K562 (cell line): ENCODE measurements at regions not wholly inside any gene's neighbourhood (a gene's known extent, or its start where the extent isn't known, plus 50 kb on each side); places are given as distances from the start of the nearest gene placed in this dataset.

Source experiments
- ARID1B ChIP-seq: fragments of 450-650 bp; IDR thresholded peaks from 2 replicates; pipeline ENCODE4 v1.6.1; 2016; ENCODE audit warnings: antibody characterized with exemption, mild to moderate bottlenecking, inconsistent platforms
- BCOR ChIP-seq: fragments of 450-650 bp; IDR thresholded peaks from 2 replicates; pipeline ENCODE4 v1.6.1; 2016
- FOXP1 ChIP-seq: sonication (generic); formaldehyde crosslinking; IDR thresholded peaks from 2 replicates; pipeline ENCODE4 v1.8.0; 2022; ENCODE audit warnings: mild to moderate bottlenecking, missing genetic modification reagents
- HDAC1 ChIP-seq, 2 experiments: fragments of 450-650 bp; IDR thresholded peaks; 2 replicates each; pipeline ENCODE4 v1.6.1; 2016 to 2017; ENCODE audit warnings: inconsistent platforms in 1 of 2, mild to moderate bottlenecking in 1 of 2, moderate library complexity in 1 of 2
- KAT8 ChIP-seq: fragments of 450-650 bp; IDR thresholded peaks from 2 replicates; pipeline ENCODE4 v1.6.1; 2016; ENCODE audit warnings: low read depth, mild to moderate bottlenecking
- L3MBTL2 ChIP-seq: fragments of 450-650 bp; IDR thresholded peaks from 2 replicates; pipeline ENCODE4 v1.6.1; 2016; ENCODE audit warnings: mild to moderate bottlenecking, moderate library complexity
- LARP7 ChIP-seq: fragments of 450-650 bp; IDR thresholded peaks from 2 replicates; pipeline ENCODE4 v1.6.1; 2016
- NFIC ChIP-seq: fragments of 450-650 bp; IDR thresholded peaks from 2 replicates; pipeline ENCODE4 v1.6.1; 2017; ENCODE audit warnings: mild to moderate bottlenecking, inconsistent platforms
- POLR2A ChIP-seq: fragments of 450-650 bp; conservative IDR thresholded peaks from 2 replicates; pipeline ENCODE4 v1.6.1; 2016
- RCOR1 ChIP-seq, 2 experiments: IDR thresholded peaks; 2 replicates each; pipeline ENCODE4 v1.6.1; 2012; ENCODE audit warnings: low read depth in 2 of 2, low read length in 2 of 2, borderline replicate concordance in 1 of 2, improper control_type of control experiment in 1 of 2
- SMARCA4 ChIP-seq: fragments of 450-650 bp; IDR thresholded peaks from 2 replicates; pipeline ENCODE4 v1.6.1; 2016
- SMARCC2 ChIP-seq: fragments of 450-650 bp; IDR thresholded peaks from 2 replicates; pipeline ENCODE4 v1.6.1; 2017; ENCODE audit warnings: antibody characterized with exemption, moderate library complexity, mild to moderate bottlenecking, low read depth
- SMARCE1 ChIP-seq: fragments of 450-650 bp; IDR thresholded peaks from 2 replicates; pipeline ENCODE4 v1.7.1; 2016; ENCODE audit warnings: mild to moderate bottlenecking
- TEAD4 ChIP-seq, 2 experiments: sonication (generic) in 1 of 2; formaldehyde crosslinking in 1 of 2; IDR thresholded peaks; 2 replicates each; pipeline versions ENCODE4 v1.6.1 to v1.8.0; 2012 to 2022; ENCODE audit warnings: borderline replicate concordance in 1 of 2, inconsistent platforms in 1 of 2, low read length in 1 of 2, mild to moderate bottlenecking in 1 of 2, missing genetic modification reagents in 1 of 2
- TRIM24 ChIP-seq, 2 experiments: fragments of 450-650 bp; IDR thresholded peaks; 2 replicates each; pipeline ENCODE4 v1.6.1; 2016
- ZNF134 ChIP-seq: fragments of 250-450 bp; sonication (Bioruptor Pico); conservative IDR thresholded peaks from 2 replicates; pipeline ENCODE4 v1.4.0; 2020
- ZNF766 ChIP-seq: fragments of 200-800 bp; sonication (Bioruptor generic); conservative IDR thresholded peaks from 2 replicates; pipeline ENCODE4 v1.6.1; 2016; ENCODE audit warnings: missing genetic modification characterization, missing compliant biosample characterization
- TF ChIP-seq, protein P1 (sequence below): sonication (generic); formaldehyde crosslinking; IDR thresholded peaks from 2 replicates; pipeline ENCODE4 v1.9.0; 2022; ENCODE audit warnings: mild to moderate bottlenecking, missing genetic modification reagents
- TF ChIP-seq, protein P2 (sequence below): sonication (generic); IDR thresholded peaks from 2 replicates; pipeline ENCODE4 v1.6.1; 2016
- TF ChIP-seq, protein P3 (sequence below), 2 experiments: fragments of 450-650 bp; formaldehyde crosslinking in 1 of 2; IDR thresholded peaks; 2 replicates each; pipeline versions ENCODE4 v1.4.0 to v1.6.1; 2014 to 2020; ENCODE audit warnings: mild to moderate bottlenecking in 2 of 2, borderline replicate concordance in 1 of 2, low read depth in 1 of 2
- TF ChIP-seq, protein P4 (sequence below), 2 experiments: fragments of 450-650 bp; IDR thresholded peaks; 2 replicates each; pipeline ENCODE4 v1.6.1; 2016

DNA sequence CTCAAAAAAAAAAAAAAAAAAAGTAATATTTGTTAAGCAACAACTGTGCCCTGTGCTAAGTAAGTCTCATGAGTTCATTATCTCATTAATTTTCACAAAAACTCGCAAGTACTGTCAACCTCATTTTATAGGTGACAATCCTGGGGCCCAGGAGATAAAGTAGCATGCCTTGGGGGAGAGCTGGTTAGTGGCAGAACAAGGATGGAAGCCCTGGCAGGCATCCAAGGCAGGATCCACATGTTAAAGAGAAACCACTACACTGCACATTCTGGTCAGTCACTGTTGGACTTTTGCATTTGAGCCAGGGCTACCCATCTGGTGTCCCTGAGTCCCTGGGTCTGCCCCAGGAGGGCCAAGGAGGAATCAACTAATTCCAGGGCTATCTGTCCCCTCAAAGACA, 54.6 kb downstream of the ZFP36L2 start (continued):
- TF ChIP-seq SMARCE1 (peak; percentile 46; the same call in 1 of the 2 replicates), ZNF134 (CRISPR knock-in tag) (no peak), SMARCA4 (peak; percentile 47), RCOR1 (IDR thresholded peaks at IDR 0.05; ENCODE audit: borderline replicate concordance in 1 of 2, low read depth in 2 of 2, low read length in 2 of 2) (peak in 1 of 2 experiments; percentile 10; a peak in 1 of 4 replicates), TEAD4 (IDR thresholded peaks at IDR 0.05; ENCODE audit: low read length) (peak; percentile 16; the same call in 1 of the 2 replicates), TEAD4 (CRISPR knock-in tag; IDR thresholded peaks at IDR 0.05; ENCODE audit: borderline replicate concordance) (no peak), FOXP1 (CRISPR knock-in tag) (no peak), ARID1B (peak; percentile 61), BCOR (no peak), LARP7 (no peak), POLR2A (no peak), ZNF766 (CRISPR knock-in tag) (0 out of 2 replicates have a peak, but pooled peaks have one; percentile 58), NFIC (peak; percentile 95), TRIM24 (IDR thresholded peaks at IDR 0.05) (no peak), L3MBTL2 (peak; percentile 44), KAT8 (no peak), SMARCC2 (0 out of 2 replicates have a peak, but pooled peaks have one; percentile 25), HDAC1 (IDR thresholded peaks at IDR 0.05) (0 out of 4 replicates have a peak, but pooled peaks of 1 of the 2 experiments have one; percentile 12)
- TF ChIP-seq, protein P1, sequence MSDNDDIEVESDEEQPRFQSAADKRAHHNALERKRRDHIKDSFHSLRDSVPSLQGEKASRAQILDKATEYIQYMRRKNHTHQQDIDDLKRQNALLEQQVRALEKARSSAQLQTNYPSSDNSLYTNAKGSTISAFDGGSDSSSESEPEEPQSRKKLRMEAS (CRISPR knock-in tag) = peak; percentile 42; the same call in 1 of the 2 replicates
- TF ChIP-seq, protein P2, sequence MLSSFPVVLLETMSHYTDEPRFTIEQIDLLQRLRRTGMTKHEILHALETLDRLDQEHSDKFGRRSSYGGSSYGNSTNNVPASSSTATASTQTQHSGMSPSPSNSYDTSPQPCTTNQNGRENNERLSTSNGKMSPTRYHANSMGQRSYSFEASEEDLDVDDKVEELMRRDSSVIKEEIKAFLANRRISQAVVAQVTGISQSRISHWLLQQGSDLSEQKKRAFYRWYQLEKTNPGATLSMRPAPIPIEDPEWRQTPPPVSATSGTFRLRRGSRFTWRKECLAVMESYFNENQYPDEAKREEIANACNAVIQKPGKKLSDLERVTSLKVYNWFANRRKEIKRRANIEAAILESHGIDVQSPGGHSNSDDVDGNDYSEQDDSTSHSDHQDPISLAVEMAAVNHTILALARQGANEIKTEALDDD = peak; percentile 59; the same call in 1 of the 2 replicates
- TF ChIP-seq, protein P3, sequence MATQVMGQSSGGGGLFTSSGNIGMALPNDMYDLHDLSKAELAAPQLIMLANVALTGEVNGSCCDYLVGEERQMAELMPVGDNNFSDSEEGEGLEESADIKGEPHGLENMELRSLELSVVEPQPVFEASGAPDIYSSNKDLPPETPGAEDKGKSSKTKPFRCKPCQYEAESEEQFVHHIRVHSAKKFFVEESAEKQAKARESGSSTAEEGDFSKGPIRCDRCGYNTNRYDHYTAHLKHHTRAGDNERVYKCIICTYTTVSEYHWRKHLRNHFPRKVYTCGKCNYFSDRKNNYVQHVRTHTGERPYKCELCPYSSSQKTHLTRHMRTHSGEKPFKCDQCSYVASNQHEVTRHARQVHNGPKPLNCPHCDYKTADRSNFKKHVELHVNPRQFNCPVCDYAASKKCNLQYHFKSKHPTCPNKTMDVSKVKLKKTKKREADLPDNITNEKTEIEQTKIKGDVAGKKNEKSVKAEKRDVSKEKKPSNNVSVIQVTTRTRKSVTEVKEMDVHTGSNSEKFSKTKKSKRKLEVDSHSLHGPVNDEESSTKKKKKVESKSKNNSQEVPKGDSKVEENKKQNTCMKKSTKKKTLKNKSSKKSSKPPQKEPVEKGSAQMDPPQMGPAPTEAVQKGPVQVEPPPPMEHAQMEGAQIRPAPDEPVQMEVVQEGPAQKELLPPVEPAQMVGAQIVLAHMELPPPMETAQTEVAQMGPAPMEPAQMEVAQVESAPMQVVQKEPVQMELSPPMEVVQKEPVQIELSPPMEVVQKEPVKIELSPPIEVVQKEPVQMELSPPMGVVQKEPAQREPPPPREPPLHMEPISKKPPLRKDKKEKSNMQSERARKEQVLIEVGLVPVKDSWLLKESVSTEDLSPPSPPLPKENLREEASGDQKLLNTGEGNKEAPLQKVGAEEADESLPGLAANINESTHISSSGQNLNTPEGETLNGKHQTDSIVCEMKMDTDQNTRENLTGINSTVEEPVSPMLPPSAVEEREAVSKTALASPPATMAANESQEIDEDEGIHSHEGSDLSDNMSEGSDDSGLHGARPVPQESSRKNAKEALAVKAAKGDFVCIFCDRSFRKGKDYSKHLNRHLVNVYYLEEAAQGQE (IDR thresholded peaks at IDR 0.05; ENCODE audit: borderline replicate concordance) = 0 out of 2 replicates have a peak, but pooled peaks have one; percentile 3
- TF ChIP-seq, protein P3 (CRISPR knock-in tag; IDR thresholded peaks at IDR 0.05; ENCODE audit: low read depth) = no peak
- TF ChIP-seq, protein P4, sequence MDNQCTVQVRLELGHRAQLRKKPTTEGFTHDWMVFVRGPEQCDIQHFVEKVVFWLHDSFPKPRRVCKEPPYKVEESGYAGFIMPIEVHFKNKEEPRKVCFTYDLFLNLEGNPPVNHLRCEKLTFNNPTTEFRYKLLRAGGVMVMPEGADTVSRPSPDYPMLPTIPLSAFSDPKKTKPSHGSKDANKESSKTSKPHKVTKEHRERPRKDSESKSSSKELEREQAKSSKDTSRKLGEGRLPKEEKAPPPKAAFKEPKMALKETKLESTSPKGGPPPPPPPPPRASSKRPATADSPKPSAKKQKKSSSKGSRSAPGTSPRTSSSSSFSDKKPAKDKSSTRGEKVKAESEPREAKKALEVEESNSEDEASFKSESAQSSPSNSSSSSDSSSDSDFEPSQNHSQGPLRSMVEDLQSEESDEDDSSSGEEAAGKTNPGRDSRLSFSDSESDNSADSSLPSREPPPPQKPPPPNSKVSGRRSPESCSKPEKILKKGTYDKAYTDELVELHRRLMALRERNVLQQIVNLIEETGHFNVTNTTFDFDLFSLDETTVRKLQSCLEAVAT (IDR thresholded peaks at IDR 0.05) = no peak; a peak in 1 of 4 replicates
